ENCODE measurements at regions not wholly inside any gene's neighbourhood (a gene's known extent, or its start where the extent isn't known, plus 50 kb on each side); places are given as distances from the start of the nearest gene placed in this dataset.

GRCh38 chr4:180674619-180675358 is 1568.4 kb upstream of the TENM3 start:
- intact Hi-C loops (cut with DNase I): no loop called here

GRCh38 chr4:180675359-180675650 is 1567.9 kb upstream of the TENM3 start:
- intact Hi-C loops (cut with DNase I): no loop called here
- DNase-seq: no peak

More at GRCh38 chr4:180674619-180675358, 1568.4 kb upstream of the TENM3 start:
- no peak for DNase-seq

DNA sequence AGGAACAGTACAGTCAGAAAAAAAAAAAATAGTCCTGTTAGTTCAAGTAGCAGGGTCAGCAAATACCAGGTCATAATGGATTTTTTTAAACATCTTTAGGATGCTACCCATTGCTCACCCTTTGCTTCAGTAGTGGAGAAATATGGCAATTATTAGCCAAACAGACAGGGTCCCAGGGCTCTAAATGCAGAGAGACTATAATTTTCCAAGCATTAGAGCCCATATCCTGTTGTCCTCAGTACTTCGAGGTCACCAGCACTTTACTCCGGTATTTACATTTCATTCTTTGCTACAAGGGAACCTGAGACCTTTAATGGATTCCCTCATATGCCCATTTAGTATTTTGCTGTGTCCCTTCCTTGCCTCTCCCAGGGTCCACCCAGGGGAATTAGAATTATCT is 1562.9 kb upstream of the TENM3 start:
- DNase-seq: no peak
- intact Hi-C loops (cut with DNase I): no loop called here

GRCh38 chr4:180682776-180683175 is 1560.4 kb upstream of the TENM3 start:
- no peak for DNase-seq
- intact Hi-C loops (cut with DNase I): no loop called here

DNA sequence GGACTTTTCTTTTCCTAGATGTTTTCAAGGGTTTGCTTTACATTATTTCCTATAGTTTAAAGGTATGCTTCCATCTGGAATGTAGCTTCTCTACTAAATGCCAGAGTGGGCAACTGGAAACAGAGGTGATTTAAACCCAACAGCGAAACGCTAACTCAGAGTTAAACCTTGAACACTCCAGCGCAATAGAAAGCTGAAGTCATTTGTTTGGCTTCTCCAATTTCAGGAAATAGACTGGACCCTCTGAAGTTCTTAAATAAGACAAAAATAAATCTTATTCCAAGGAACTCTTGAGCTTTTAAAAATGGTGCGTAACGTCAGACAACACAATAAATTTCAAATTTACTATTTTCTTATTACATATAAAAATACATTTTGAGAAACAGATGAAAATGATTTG is 1560.0 kb upstream of the TENM3 start:
- intact Hi-C loops (cut with DNase I): no loop called here
- DNase-seq: no peak

- intact Hi-C loops (cut with DNase I): no loop called here
- DNase-seq: no peak
These were observed 1554.7 kb upstream of the TENM3 start for GRCh38 chr4:180688480-180688879.

DNA sequence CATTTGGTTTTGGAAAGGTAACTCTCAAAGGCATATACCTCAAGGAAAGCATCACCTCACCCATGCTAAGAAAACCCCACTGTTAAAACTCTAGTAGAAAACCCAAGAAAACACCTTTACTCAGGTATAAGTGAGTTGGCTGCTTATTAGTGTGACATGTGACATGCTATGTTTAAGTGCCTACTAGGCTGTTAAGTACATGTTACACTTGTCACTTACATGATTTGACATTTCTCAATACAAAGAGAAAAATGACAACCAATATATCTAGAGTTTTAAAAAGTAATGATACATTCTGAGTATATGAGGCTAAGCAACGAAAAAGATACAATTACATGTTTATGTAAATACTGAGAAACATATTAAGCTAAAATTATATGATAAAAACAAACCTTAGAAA is 1548.3 kb upstream of the TENM3 start:
- intact Hi-C loops (cut with DNase I): no loop called here
- DNase-seq: no peak

- DNase-seq: no peak
- intact Hi-C loops (cut with DNase I): no loop called here
These were observed 1547.4 kb upstream of the TENM3 start for GRCh38 chr4:180695851-180696250.

GRCh38 chr4:180696460-180697092 is 1546.6 kb upstream of the TENM3 start:
- DNase-seq: no peak
- intact Hi-C loops (cut with DNase I): no loop called here

DNA sequence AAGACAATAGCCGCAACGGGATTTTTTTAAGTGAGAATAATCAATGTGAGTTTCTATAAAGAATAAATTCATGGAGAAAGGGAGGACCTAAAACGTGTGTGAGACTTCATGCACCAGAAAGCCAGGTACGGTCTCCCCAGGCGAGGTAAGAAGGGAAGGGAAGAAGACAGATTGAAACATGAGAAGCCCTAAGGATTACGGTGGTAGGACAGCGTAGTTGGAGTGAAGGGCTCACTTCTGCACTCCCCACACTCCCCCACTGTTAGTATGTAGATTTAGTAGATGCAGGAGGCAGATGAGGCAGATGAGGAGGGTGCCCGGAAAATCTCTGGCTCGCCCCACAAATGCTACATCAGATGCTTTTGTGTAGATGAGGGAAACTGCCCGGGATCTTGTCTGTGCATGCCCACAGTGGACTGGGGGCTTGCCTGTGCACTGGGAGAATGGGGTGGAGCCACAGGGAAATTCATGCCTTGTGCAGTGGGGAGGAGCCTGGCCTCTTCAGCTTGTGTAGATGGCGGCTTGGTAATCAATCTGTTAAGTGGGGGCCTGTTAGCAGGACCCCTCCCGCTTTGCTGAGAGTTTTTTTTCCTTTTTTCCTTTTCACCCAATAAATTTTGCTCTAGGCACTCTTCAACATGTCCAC is 1544.5 kb upstream of the TENM3 start:
- no peak for DNase-seq
- intact Hi-C loops (cut with DNase I): no loop called here

- intact Hi-C loops (cut with DNase I): no loop called here
These were observed 1536.4 kb upstream of the TENM3 start for GRCh38 chr4:180706766-180707165.

GRCh38 chr4:180710628-180711337 is 1532.4 kb upstream of the TENM3 start:
- intact Hi-C loops (cut with DNase I): no loop called here
- DNase-seq: no peak

More at GRCh38 chr4:180706766-180707165, 1536.4 kb upstream of the TENM3 start:
- DNase-seq: no peak

DNA sequence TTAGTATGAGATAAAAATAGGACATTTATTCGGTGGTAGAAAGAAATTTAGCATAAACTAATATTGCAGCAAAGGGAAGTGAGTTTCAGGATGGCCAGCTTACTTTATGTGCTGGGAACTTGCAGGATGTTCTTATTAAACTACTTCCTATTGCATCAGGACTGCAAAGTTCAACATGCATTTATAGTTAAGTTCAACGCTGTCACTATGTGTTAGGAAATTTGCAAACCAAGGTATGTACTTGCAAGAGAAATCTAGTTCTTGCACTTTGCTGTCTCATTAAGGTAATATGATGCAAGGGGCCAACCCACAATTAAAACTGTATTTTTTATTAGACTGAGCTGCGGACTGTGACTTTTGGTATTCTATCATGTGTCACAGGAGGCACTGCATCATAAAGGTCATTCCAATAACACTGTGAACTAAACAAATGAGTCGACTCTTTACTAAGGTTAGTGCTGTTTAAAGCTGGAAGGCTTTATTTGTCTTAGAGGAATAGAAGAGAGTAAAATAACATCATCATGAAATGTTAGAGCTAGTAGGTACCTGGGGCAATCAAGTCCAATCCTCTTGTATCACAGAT is 1525.7 kb upstream of the TENM3 start:
- intact Hi-C loops (cut with DNase I): no loop called here
- DNase-seq: no peak

DNA sequence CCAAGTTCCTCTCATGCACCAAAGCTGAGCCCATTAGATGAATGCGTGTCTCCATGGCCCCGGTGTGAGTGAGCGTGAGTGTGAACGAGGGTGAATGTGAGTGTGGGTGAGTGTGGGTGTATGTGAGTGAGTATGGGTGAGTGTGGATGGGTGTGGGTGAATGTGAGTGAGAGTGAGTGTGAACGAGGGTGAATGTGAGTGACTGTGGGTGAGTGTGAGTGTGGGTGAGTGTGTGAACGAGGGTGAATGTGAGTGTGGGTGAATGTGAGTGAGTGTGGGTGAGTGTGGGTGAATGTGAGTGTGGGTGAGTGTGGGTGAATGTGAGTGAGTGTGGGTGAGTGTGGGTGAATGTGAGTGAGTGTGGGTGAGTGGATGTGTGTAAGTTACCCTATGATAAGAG is 1521.8 kb upstream of the TENM3 start:
- intact Hi-C loops (cut with DNase I): no loop called here
- no peak for DNase-seq

- intact Hi-C loops (cut with DNase I): no loop called here
- no peak for DNase-seq
These were observed 1516.6 kb upstream of the TENM3 start for GRCh38 chr4:180726611-180727010.

DNA sequence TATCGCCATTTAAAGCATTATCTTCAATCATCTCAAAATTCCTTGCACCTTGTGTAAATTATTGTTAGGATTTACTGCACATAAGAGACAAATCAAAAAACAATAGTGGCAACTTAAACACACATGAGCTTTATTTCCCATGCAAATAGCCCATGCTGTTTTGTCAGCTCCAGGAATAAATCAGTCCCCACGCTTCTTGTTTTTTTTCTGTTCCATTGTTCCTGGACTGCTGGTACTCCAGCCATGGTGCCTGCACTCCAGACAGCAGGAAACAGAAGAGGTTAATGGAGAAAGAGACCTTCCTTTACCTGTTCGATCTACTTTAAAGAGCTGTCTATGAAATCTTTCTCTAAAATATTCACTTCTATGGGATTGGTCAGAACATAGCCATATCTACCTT is 1515.7 kb upstream of the TENM3 start:
- DNase-seq: no peak
- intact Hi-C loops (cut with DNase I): no loop called here

DNA sequence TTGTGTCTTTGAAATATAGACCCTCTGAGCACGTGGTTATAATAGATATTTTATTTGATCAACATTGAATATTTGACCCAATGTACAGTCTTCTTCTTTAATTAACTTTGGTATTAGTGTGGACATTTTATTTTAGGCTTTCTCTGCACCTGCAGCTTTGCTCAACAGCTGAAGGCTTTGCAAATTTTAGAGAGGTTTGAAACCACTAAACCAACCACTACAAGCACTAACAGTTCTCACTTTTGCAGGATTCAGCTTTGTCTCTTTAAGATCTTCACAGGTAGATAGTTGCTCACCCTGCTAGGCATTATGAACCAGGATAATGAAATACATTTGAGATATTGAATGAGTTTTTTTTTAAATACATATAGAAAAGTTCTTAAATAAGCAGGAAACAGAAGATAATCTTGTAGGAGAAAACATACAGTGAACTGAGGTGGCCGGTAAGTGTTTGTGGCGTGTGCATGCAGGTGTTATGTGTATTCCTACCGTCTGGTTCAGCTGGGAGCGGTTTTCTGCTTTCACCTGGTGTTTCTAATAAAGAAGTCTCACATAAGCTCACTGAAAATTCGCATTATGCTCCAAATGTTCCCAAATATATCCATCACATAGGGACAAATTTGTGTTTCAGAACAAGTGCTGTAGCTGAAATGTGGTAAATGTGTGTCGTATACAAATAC is 1508.3 kb upstream of the TENM3 start:
- intact Hi-C loops (cut with DNase I): no loop called here

GRCh38 chr4:180741703-180742102 is 1501.5 kb upstream of the TENM3 start:
- intact Hi-C loops (cut with DNase I): no loop called here
- DNase-seq: no peak

More for the DNA sequence above, 1508.3 kb upstream of the TENM3 start:
- no peak for DNase-seq

GRCh38 chr4:180745019-180745418 is 1498.2 kb upstream of the TENM3 start:
- DNase-seq: no peak
- intact Hi-C loops (cut with DNase I): no loop called here

DNA sequence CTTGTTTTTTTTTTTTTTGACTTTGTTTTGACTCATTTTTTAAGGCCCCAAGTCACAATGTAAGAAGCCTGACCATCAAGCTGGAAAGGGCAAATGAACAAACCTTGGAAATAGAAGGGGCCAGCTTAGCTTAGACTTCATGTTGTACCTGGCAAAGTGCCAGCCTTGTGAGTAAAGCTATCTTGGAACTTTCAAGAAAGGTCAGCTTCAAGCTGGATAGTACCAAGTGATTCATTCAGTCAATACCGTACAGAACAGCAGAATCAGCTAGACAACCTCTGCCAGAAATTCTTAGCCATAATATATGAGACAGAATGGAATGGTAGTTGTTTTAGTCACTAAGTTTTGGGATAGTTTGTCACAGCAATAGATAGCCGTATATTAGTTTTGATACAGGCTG is 1492.2 kb upstream of the TENM3 start:
- DNase-seq: no peak

More for the DNA sequence above, 1492.2 kb upstream of the TENM3 start:
- intact Hi-C loops (cut with DNase I): no loop called here
